ENCODE measurements at regions not wholly inside any gene's neighbourhood (a gene's known extent, or its start where the extent isn't known, plus 50 kb on each side); places are given as distances from the start of the nearest gene placed in this dataset.

- H3K27ac ChIP-seq = no peak overlapping the region
- H3K27me3 ChIP-seq = no peaks in the 10 kb centered on the region
- H3K36me3 ChIP-seq = no peaks in the 10 kb centered on the region
Measured at GRCh38 chr7:67692425-67692824, 695.8 kb downstream of the TYW1 start.

DNA sequence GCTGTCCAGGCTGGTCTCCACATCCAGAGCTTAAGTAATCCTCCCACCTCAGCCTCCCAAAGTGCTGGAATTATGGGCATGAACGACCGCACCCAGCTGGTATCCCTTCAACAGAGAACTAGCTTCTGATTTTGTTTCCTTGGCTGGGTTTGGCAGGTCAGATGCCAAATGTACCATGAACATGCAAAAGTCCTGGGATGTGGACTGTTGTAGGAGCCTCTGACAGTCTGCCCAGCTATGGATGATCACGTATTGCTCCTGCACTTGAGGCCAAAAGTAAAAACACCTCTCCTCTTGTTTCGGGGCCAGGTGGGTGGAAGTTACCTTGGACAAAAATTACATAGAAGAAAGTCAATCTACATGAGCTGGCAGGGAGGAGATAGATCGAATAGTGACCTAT lies 699.5 kb downstream of the TYW1 start:
- no peak overlapping the region for H3K4me3 ChIP-seq
- no peaks in the 10 kb centered on the region for H3K27me3 ChIP-seq
- no peak for DNase-seq (ENCODE audit: low spot score)
- H3K27ac ChIP-seq = no peak overlapping the region
- peaks cover 0 to 1% of the 10 kb centered on the region in 2 donors for H3K9me3 ChIP-seq
- H3K4me1 ChIP-seq = no peaks in the 10 kb centered on the region
- TF ChIP-seq, protein P1, sequence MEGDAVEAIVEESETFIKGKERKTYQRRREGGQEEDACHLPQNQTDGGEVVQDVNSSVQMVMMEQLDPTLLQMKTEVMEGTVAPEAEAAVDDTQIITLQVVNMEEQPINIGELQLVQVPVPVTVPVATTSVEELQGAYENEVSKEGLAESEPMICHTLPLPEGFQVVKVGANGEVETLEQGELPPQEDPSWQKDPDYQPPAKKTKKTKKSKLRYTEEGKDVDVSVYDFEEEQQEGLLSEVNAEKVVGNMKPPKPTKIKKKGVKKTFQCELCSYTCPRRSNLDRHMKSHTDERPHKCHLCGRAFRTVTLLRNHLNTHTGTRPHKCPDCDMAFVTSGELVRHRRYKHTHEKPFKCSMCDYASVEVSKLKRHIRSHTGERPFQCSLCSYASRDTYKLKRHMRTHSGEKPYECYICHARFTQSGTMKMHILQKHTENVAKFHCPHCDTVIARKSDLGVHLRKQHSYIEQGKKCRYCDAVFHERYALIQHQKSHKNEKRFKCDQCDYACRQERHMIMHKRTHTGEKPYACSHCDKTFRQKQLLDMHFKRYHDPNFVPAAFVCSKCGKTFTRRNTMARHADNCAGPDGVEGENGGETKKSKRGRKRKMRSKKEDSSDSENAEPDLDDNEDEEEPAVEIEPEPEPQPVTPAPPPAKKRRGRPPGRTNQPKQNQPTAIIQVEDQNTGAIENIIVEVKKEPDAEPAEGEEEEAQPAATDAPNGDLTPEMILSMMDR (IDR thresholded peaks at IDR 0.05) = no peak
- no peaks in the 10 kb centered on the region for H3K36me3 ChIP-seq

More at GRCh38 chr7:67692425-67692824, 695.8 kb downstream of the TYW1 start:
- peaks cover 0 to 6% of the 10 kb centered on the region in 2 donors for H3K9me3 ChIP-seq
- TF ChIP-seq, protein P1 (IDR thresholded peaks at IDR 0.05) = no peak
- H3K4me3 ChIP-seq = no peak overlapping the region
- DNase-seq (ENCODE audit: low spot score) = no peak
- no peaks in the 10 kb centered on the region for H3K4me1 ChIP-seq

GRCh38 chr7:67696878-67697277 lies 700.2 kb downstream of the TYW1 start:
- H3K36me3 ChIP-seq = no peaks in the 10 kb centered on the region
- TF ChIP-seq, protein P1 (IDR thresholded peaks at IDR 0.05) = no peak
- H3K9me3 ChIP-seq = no peaks in the 10 kb centered on the region
- no peak overlapping the region for H3K27ac ChIP-seq
- no peaks in the 10 kb centered on the region for H3K27me3 ChIP-seq
- H3K4me1 ChIP-seq = no peaks in the 10 kb centered on the region
- no peak overlapping the region for H3K4me3 ChIP-seq
- DNase-seq (ENCODE audit: low spot score) = no peak

DNA sequence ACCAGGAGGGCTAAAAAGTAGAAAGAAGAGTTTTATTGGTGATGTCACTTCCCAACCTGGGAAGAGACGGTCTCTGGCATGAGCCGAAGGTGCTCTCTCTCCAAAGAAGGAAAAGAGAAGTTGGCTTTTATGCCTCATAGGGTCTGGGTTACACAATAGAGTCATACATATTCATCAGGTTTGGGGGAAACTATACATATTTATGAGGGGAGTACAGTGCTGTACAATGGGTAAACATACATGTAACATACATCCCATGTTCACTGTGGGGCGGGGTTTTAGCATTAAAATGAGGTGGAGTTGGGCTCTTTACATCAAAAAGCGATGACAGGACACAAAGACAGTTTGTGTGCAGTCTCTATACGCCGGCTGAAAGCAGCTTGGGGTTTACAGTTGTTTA lies 701.7 kb downstream of the TYW1 start:
- DNase-seq (ENCODE audit: low spot score) = no peak
- Histone ChIP-seq H3K9me3 (peaks cover 0 to 6% of the 10 kb centered on the region in 2 donors), H3K4me1 (no peaks in the 10 kb centered on the region), H3K27me3 (no peaks in the 10 kb centered on the region), H3K36me3 (no peaks in the 10 kb centered on the region), H3K4me3 (no peak overlapping the region), H3K27ac (no peak overlapping the region)
- TF ChIP-seq, protein P1 (IDR thresholded peaks at IDR 0.05) = no peak

DNA sequence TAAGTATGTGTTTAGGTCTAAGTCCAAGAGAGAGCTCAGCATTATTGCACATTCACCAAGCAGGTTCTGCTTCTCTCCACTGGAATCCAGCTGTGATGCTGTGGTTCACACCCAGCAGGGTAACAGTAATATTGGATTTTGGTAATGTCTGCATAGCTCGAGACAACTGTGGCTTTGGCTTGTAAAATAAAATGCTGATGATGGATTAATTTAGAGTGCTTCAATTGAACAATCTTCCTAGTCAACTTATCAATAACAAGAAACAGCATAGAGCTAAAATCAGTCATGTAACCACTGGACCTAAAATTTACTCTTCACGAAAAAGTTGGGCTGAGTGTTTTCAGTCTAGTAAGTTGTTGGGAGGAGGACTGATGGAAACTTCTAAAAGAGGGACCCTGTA lies 709.2 kb downstream of the TYW1 start:
- Histone ChIP-seq H3K36me3 (no peaks in the 10 kb centered on the region), H3K4me3 (no peak overlapping the region), H3K27ac (no peak overlapping the region), H3K4me1 (no peaks in the 10 kb centered on the region), H3K9me3 (peaks cover 0 to 22% of the 10 kb centered on the region in 2 donors), H3K27me3 (no peaks in the 10 kb centered on the region)
- TF ChIP-seq, protein P1 (IDR thresholded peaks at IDR 0.05) = no peak
- DNase-seq (ENCODE audit: low spot score) = no peak

DNA sequence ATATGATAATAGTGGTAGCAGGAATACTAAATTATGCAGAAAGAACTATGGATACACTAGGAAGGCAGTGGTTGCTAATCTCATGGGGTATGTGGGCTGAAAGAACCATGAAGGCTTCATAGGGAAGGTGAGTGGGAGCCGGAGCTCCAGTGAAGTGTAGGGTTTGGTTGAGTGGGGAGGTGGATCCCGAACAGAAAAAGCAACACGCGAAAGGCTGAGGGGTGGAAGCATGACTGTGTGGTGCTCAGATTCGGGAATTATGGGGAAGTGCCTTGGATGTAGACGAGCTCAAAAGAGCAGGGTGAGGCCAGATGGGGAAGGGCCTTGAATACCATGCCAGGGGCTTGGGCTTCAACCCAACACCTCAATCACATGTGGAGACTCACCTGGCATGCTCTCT lies 715.1 kb downstream of the TYW1 start:
- Histone ChIP-seq H3K27me3 (no peaks in the 10 kb centered on the region), H3K4me1 (no peaks in the 10 kb centered on the region), H3K36me3 (no peaks in the 10 kb centered on the region), H3K27ac (no peak overlapping the region), H3K4me3 (no peak overlapping the region), H3K9me3 (peaks cover 0 to 16% of the 10 kb centered on the region in 2 donors)
- TF ChIP-seq, protein P1 (IDR thresholded peaks at IDR 0.05) = no peak
- DNase-seq (ENCODE audit: low spot score) = no peak
